GM10248 (cell line): ENCODE measurements at regions not wholly inside any gene's neighbourhood (a gene's known extent, or its start where the extent isn't known, plus 50 kb on each side); places are given as distances from the start of the nearest gene placed in this dataset.

Experiments used
- CTCF ChIA-PET: fragments of 300-600 bp; sonication (Branson Sonifier 250); formaldehyde crosslinking; extraction: SDS; loops from one replicate; lab custom pipeline; 2021; ENCODE audit warnings: antibody characterized with exemption; lab: Yijun Ruan, JAX
- POLR2A ChIA-PET: fragments of 350-650 bp; sonication (Branson Sonifier 250); formaldehyde crosslinking; extraction: SDS; loops from one replicate; lab custom pipeline; 2020; ENCODE audit warnings: antibody characterized with exemption; lab: Yijun Ruan, JAX
- DNase-seq: peaks from one replicate; pipeline ENCODE4 v3.0.0; 2012; ENCODE audit errors: extremely low spot score
- TF ChIP-seq, protein P1 (sequence below): IDR thresholded peaks from 2 replicates; pipeline ENCODE4 v1.5.1; 2012; ENCODE audit warnings: mild to moderate bottlenecking, low read depth; ENCODE audit errors: extremely low read depth, missing control alignments, control extremely low read depth

DNA sequence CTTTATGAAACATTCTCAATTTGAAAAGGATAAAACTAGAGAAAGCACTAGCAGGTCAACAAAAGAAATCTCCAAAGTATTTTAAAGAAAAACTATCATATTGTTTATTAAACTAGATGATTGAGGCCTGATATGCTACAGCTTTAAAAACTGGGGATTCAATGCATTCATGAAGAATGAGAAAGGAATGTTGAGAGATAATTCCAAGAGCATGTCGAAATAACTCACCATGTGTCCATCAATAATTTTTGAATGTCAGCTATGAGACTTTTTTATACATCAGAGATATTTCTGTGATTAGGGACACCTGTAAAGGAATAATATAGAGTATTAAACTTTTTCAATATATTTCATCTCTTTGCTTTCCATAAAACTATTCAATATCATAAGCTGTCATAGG, 376.9 kb upstream of the REG3G start:
- ChIA-PET CTCF (no interaction called here), POLR2A (no interaction called here)
- TF ChIP-seq, protein P1, sequence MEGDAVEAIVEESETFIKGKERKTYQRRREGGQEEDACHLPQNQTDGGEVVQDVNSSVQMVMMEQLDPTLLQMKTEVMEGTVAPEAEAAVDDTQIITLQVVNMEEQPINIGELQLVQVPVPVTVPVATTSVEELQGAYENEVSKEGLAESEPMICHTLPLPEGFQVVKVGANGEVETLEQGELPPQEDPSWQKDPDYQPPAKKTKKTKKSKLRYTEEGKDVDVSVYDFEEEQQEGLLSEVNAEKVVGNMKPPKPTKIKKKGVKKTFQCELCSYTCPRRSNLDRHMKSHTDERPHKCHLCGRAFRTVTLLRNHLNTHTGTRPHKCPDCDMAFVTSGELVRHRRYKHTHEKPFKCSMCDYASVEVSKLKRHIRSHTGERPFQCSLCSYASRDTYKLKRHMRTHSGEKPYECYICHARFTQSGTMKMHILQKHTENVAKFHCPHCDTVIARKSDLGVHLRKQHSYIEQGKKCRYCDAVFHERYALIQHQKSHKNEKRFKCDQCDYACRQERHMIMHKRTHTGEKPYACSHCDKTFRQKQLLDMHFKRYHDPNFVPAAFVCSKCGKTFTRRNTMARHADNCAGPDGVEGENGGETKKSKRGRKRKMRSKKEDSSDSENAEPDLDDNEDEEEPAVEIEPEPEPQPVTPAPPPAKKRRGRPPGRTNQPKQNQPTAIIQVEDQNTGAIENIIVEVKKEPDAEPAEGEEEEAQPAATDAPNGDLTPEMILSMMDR: no peak
- DNase-seq: no peak

DNA sequence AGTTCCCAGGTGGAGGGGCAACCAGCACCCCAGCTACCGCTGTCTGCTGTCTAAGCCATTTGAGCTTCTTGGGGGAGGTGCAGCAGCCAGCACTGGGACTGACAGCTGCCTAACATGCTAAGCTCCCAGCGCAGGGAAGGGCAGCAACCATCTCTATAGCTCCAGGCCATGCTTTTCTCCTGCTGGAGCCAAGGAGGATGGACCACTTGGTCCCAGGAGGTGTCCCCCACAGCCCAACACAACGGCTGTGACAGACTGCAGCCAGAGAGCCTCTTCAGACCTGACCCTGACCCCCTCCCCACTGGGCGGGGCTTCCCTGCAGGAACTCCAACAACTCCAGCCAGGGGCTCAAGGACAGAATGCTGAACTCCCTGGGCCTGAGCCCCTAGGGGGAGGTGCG, 370.6 kb upstream of the REG3G start:
- CTCF ChIA-PET: no interaction called here
- TF ChIP-seq, protein P1: no peak
- POLR2A ChIA-PET: no interaction called here
- no peak for DNase-seq

DNA sequence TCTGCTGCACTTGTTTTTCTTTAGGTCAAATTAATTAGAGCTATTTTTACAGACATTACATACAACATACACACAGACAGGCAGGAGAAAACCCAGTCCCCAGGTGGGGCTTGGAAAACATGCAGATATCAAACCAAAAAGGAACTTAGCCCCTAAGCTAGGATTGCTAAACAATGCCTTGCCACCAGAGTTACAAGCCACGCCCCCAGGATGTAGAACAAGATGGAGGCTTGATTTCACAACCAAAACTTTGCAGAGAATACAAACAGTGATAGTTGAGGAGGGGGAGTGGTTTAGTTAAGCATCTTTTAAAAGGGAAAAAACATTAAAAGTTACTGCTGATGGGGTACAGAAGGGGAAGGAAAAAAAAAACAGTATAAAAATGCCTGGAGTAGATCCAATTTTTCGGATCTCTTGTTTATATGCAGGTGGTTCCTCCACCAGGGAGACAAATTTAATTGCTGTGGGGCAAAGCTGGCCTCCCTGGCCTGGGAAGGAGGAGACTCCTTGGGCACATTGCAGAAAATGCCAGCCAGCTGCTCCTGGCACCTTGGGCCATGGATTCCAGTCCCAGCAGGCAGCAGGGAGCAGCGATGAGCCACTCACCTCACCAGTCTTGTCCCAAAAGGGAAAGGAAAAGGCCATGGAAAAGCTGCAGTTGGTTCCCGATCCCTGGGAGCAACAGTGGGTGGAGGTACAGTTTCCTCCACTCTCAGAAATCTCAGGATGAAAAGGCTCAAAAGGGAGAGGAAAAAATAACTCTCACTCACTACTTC, 348.4 kb upstream of the REG3G start:
- ChIA-PET CTCF (interaction anchor here (1.0 to 1.1 kb wide), 2 partner anchors 9 to 13 kb away, joined by 3 read pairs; no protein-coding TSS in a partner anchor), POLR2A (no interaction called here)
- TF ChIP-seq, protein P1: no peak
- no peak for DNase-seq

DNA sequence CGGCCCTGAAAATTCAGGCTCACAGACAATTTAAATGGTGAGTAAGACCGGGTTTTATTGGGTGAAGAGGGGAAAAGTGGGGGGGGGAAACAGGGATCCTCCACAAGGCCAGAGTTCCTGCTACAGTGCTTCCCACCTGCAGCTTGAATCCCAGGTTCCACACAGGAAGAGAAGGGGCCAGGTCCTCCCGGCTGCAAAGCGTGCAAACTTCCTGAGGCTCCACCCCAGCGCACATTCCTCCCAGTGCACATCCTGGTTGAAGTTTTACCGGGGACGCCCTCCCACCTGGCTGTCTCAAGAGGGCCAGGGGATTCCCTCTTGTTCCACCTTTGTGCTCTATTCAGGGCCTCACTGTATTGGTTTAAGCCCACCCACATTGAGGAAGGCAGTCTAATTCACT, 347.7 kb upstream of the REG3G start:
- POLR2A ChIA-PET: no interaction called here
- TF ChIP-seq, protein P1: no peak
- CTCF ChIA-PET: interaction anchor here (1.0 to 1.1 kb wide), 2 partner anchors 8 to 13 kb away, joined by 3 read pairs; no protein-coding TSS in a partner anchor
- DNase-seq: no peak

DNA sequence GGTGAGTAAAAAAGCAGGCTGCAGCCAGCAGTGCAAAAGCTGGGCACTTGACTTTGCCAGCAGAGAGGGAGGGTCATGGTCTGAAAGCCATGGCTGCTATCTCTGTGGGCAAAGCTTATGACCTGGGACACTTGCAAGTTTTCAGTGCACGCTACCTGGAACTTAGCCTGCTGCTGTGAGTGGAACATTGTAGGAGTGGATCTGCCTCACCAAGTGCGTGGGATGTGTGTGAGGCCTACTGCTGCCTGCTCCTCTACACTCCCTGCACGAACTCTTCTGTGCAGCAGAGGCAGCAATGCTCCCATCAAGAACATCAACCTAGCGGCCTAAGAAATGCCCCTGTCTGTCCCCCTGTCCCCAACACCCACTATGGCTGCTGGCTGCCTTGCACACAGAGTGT, 344.1 kb upstream of the REG3G start:
- CTCF ChIA-PET: no interaction called here
- POLR2A ChIA-PET: no interaction called here
- TF ChIP-seq, protein P1: no peak
- no peak for DNase-seq

DNA sequence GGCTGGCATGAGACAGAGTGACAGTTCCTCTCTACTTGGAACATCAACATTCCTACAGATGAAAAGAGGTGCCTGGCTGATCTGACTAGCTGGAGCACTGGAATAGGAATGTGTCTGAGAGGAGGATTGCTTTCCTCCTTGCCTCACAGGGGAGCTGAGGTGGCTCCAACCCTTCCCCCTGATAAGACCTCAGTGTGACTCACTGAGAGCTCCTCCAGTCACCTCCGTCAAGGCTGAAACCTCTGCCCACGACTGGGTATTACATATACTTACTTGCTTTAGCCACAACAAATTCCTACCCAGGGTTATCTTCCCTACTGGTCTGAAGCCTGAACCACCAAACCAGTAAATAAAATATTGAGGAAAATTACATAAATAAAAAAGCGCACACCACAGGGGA, 342.7 kb upstream of the REG3G start:
- DNase-seq: no peak
- CTCF ChIA-PET: interaction anchor here (1.0 kb wide), 1 partner anchor 11 kb away, joined by 3 read pairs; no protein-coding TSS in a partner anchor
- POLR2A ChIA-PET: no interaction called here
- TF ChIP-seq, protein P1: no peak
